A549 (cell line): ENCODE measurements at regions not wholly inside any gene's neighbourhood (a gene's known extent, or its start where the extent isn't known, plus 50 kb on each side); places are given as distances from the start of the nearest gene placed in this dataset.

Experiments used
- ATAC-seq, 2 experiments: fragments of 200-7000 bp in 1 of 2; fragments of >200 bp in 1 of 2; cut with Nextera tagmentation in 1 of 2; cut with Tn5 transposase in 1 of 2; 3 replicates each; pipeline versions ENCODE4 v1.8.0 to v1.9.1; 2018 to 2020; ENCODE audit warnings: mild to moderate bottlenecking in 1 of 2, moderate library complexity in 1 of 2
- CTCF ChIA-PET: fragments of 300-600 bp; sonication (Branson Sonifier 250); formaldehyde crosslinking; extraction: SDS; loops from one replicate; lab custom pipeline; 2021; ENCODE audit warnings: antibody characterized with exemption, inconsistent platforms; lab: Yijun Ruan, JAX
- POLR2A ChIA-PET: fragments of 350-600 bp; formaldehyde crosslinking; extraction: SDS; loops from one replicate; lab custom pipeline; 2021; ENCODE audit warnings: antibody characterized with exemption, inconsistent platforms; lab: Yijun Ruan, JAX
- DNase-seq, 2 experiments: peaks; one replicate each; pipeline versions ENCODE4 v3.0.0 to v3.0.0-alpha.2; 2011 to 2016; ENCODE audit warnings: low read depth in 1 of 2, low spot score in 1 of 2
- FAIRE-seq: peaks from 2 replicates; lab custom pipeline; 2011; peaks lifted over from hg19 to GRCh38; lab: Jason Lieb, UNC
- H3K27ac ChIP-seq, 2 experiments: fragments of >200 bp; sonication (Bioruptor Twin); formaldehyde crosslinking; 3 replicates each; pipeline ENCODE4 v1.5.1; 2016 to 2017
- H3K4me1 ChIP-seq: fragments of >200 bp; sonication (Bioruptor Twin); formaldehyde crosslinking; 3 replicates; pipeline ENCODE4 v1.6.1; 2016
- H3K4me2 ChIP-seq: fragments of >200 bp; sonication (Bioruptor Twin); formaldehyde crosslinking; 3 replicates; pipeline ENCODE4 v1.6.1; 2016
- H3K4me3 ChIP-seq: fragments of >200 bp; sonication (Bioruptor Twin); formaldehyde crosslinking; 3 replicates; pipeline ENCODE4 v1.5.1; 2016
- H3K9me3 ChIP-seq: fragments of >200 bp; sonication (Bioruptor Twin); formaldehyde crosslinking; 3 replicates; pipeline ENCODE4 v1.6.1; 2016
- CBX8 ChIP-seq: fragments of 200-600 bp; sonication (generic); IDR thresholded peaks from 2 replicates; pipeline ENCODE4 v1.6.1; 2016
- CEBPB ChIP-seq, 2 experiments: fragments of >200 bp in 1 of 2; sonication (Bioruptor Twin) in 1 of 2; formaldehyde crosslinking in 1 of 2; IDR thresholded peaks; 2 replicates each; pipeline ENCODE4 v1.6.1; 2012 to 2016
- CHD2 ChIP-seq: fragments of 150-350 bp; IDR thresholded peaks from 2 replicates; pipeline ENCODE4 v1.6.1; 2014; ENCODE audit warnings: low read length; ENCODE audit not compliant: partially characterized antibody
- CHD4 ChIP-seq: fragments of 200-600 bp; sonication (generic); IDR thresholded peaks from 2 replicates; pipeline ENCODE4 v1.6.1; 2016; ENCODE audit warnings: antibody characterized with exemption, mild to moderate bottlenecking, borderline replicate concordance
- HDAC2 ChIP-seq: fragments of 200-600 bp; sonication (generic); IDR thresholded peaks from 2 replicates; pipeline ENCODE4 v1.6.1; 2016
- HEYL ChIP-seq: fragments of 250-450 bp; sonication (Bioruptor Pico); IDR thresholded peaks from 2 replicates; pipeline ENCODE4 v1.8.0; 2021; ENCODE audit warnings: mild to moderate bottlenecking, moderate library complexity
- JUNB ChIP-seq: fragments of >200 bp; sonication (Bioruptor Twin); formaldehyde crosslinking; IDR thresholded peaks from 2 replicates; pipeline ENCODE4 v1.6.1; 2016
- MAFK ChIP-seq: fragments of 450-650 bp; IDR thresholded peaks from 2 replicates; pipeline ENCODE4 v1.6.1; 2014; ENCODE audit not compliant: partially characterized antibody
- NFE2L2 ChIP-seq: fragments of 150-350 bp; conservative IDR thresholded peaks from 2 replicates; pipeline ENCODE4 v1.6.1; 2014; ENCODE audit warnings: low read length
- POLR2A ChIP-seq: IDR thresholded peaks from 2 replicates; pipeline ENCODE4 v1.6.1; 2012; ENCODE audit warnings: mild to moderate bottlenecking, low read length
- POLR2AphosphoS2 ChIP-seq: conservative IDR thresholded peaks from 2 replicates; pipeline ENCODE4 v1.6.1; 2012; ENCODE audit warnings: low read length, improper control_type of control experiment, inconsistent platforms
- RAD21 ChIP-seq, 2 experiments: fragments of >200 bp in 1 of 2; sonication (Bioruptor Twin) in 1 of 2; formaldehyde crosslinking in 1 of 2; IDR thresholded peaks in 1 of 2; conservative IDR thresholded peaks in 1 of 2; 2 replicates in 1 of 2; 3 replicates in 1 of 2; pipeline ENCODE4 v1.6.1; 2012 to 2018; ENCODE audit warnings: inconsistent platforms in 1 of 2
- SMC3 ChIP-seq: fragments of >200 bp; sonication (Bioruptor Twin); formaldehyde crosslinking; IDR thresholded peaks from 3 replicates; pipeline ENCODE4 v1.6.1; 2018; ENCODE audit warnings: inconsistent platforms
- ZSCAN20 ChIP-seq: fragments of 250-450 bp; sonication (Bioruptor Pico); IDR thresholded peaks from 2 replicates; pipeline ENCODE4 v1.8.0; 2022; ENCODE audit warnings: mild to moderate bottlenecking, moderate library complexity
- WGBS: methylation state at CpG from one replicate; pipeline ENCODE4 v1.1.6; 2017; ENCODE audit errors: missing lambda C conversion rate; 5-methylcytosine and 5-hydroxymethylcytosine counted together
- TF ChIP-seq, protein P1 (sequence below): fragments of 450-650 bp; IDR thresholded peaks from 2 replicates; pipeline ENCODE4 v1.6.1; 2014; ENCODE audit warnings: antibody characterized with exemption
- TF ChIP-seq, protein P2 (sequence below): fragments of >200 bp; sonication (Bioruptor Twin); formaldehyde crosslinking; IDR thresholded peaks from 3 replicates; pipeline ENCODE4 v1.5.1; 2016
- TF ChIP-seq, protein P3 (sequence below): IDR thresholded peaks from 2 replicates; pipeline ENCODE4 v1.6.1; 2012; ENCODE audit warnings: low read depth, borderline replicate concordance
- TF ChIP-seq, protein P4 (sequence below): IDR thresholded peaks from 2 replicates; pipeline ENCODE4 v1.6.1; 2012
- TF ChIP-seq, protein P5 (sequence below): fragments of 250-450 bp; sonication (Bioruptor Pico); IDR thresholded peaks from 2 replicates; pipeline ENCODE4 v1.5.0; 2021; ENCODE audit warnings: mild to moderate bottlenecking, moderate library complexity, borderline replicate concordance

DNA sequence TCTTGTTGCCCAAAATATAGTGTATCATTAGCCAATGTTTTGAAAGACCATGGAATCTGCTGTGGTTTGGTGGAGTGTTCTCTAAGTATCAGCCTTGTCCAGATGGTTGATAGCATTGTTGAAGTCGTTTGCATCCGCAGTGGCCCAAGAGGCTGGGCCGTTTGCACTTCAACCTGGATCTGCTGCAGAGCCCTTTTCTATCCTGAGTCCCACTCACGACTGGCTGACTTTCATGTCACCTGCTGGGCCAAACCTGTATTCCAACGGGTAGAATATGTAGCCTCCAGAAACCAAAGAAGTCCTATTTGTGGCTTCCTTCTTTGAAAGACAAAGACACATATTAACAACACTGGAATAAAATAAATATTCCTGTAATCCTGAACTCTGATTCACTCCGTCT lies 1154.1 kb downstream of the RPIA start (continued):
- no peak for TF ChIP-seq SMC3

DNA sequence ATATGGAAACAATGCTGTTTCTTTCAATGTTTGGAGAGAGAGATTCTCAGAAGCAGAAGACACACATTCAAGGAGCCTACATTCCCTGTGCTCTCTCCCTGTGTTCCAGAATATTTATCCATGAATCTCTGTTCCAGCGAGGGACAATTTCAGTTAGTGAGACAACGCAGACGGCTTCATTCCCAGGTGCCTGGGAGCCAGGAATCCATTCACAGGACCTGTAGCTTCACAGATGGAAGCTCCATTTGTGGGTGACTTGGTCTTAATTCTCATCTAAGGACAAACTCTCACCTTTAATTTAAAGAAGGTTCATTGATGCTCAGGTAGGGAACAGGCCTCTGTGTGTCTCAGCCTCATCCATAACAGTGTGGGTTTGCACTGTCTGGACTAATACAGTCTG lies 1156.6 kb downstream of the RPIA start:
- no peak for FAIRE-seq
- no peaks in the 10 kb centered on the region for H3K9me3 ChIP-seq
- no peak for TF ChIP-seq POLR2AphosphoS2
- TF ChIP-seq HEYL (CRISPR knock-in tag) = no peak
- no peak for TF ChIP-seq CBX8
- TF ChIP-seq RAD21 (conservative IDR thresholded peaks at IDR 0.05 in 1 of 2, IDR thresholded peaks at IDR 0.05 in 1 of 2) = no peak
- TF ChIP-seq, protein P1, sequence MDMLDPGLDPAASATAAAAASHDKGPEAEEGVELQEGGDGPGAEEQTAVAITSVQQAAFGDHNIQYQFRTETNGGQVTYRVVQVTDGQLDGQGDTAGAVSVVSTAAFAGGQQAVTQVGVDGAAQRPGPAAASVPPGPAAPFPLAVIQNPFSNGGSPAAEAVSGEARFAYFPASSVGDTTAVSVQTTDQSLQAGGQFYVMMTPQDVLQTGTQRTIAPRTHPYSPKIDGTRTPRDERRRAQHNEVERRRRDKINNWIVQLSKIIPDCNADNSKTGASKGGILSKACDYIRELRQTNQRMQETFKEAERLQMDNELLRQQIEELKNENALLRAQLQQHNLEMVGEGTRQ = no peak
- TF ChIP-seq CEBPB (IDR thresholded peaks at IDR 0.05) = no peak
- no peak for TF ChIP-seq ZSCAN20 (CRISPR knock-in tag)
- TF ChIP-seq JUNB = no peak
- no peak for TF ChIP-seq POLR2A
- TF ChIP-seq NFE2L2 = no peak
- TF ChIP-seq, protein P2, sequence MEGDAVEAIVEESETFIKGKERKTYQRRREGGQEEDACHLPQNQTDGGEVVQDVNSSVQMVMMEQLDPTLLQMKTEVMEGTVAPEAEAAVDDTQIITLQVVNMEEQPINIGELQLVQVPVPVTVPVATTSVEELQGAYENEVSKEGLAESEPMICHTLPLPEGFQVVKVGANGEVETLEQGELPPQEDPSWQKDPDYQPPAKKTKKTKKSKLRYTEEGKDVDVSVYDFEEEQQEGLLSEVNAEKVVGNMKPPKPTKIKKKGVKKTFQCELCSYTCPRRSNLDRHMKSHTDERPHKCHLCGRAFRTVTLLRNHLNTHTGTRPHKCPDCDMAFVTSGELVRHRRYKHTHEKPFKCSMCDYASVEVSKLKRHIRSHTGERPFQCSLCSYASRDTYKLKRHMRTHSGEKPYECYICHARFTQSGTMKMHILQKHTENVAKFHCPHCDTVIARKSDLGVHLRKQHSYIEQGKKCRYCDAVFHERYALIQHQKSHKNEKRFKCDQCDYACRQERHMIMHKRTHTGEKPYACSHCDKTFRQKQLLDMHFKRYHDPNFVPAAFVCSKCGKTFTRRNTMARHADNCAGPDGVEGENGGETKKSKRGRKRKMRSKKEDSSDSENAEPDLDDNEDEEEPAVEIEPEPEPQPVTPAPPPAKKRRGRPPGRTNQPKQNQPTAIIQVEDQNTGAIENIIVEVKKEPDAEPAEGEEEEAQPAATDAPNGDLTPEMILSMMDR = no peak
- TF ChIP-seq, all 56 proteins: peak for 0
- Histone ChIP-seq H3K4me3 (no peak overlapping the region), H3K4me2 (no peak overlapping the region), H3K27ac (no peak overlapping the region), H3K4me1 (no peaks in the 10 kb centered on the region)
- ChIA-PET CTCF (no interaction called here), POLR2A (no interaction called here)
- no peak for ATAC-seq
- DNase-seq = no peak
- 20% methylated on average over 3 of the region's 3 CpGs for WGBS

DNA sequence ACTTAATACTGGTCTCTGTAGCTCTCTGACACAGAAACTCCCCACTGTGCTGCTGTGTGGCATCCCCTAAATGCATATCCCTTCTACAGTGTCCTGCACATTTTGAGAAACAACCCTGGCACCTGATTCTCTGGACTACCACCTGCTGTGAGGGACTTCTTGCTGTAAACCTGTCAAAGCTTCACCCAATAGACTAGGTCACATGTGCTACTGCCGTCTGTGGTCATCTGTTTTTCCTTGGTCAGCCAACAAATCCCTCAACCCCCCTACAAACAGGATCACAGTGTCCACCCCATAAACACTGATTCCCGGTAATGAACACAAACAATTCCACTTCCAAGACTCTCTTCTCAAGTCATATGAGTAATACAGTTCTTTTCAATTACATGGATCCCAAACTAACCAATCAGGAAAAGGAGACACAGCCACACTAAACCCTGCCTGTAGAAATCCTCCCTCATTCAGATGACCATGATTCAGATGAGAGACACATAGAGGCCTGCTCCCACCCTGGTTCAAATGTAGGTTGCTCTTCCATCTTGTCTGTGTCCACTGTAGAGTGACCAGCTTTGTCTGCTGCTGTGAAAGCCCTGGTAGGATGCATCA lies 1157.4 kb downstream of the RPIA start:
- Histone ChIP-seq H3K9me3 (no peaks in the 10 kb centered on the region), H3K27ac (no peak overlapping the region), H3K4me2 (no peak overlapping the region), H3K4me1 (no peaks in the 10 kb centered on the region), H3K4me3 (no peak overlapping the region)
- ChIA-PET POLR2A (no interaction called here), CTCF (no interaction called here)
- DNase-seq (no peak), FAIRE-seq (no peak), ATAC-seq (no peak)
- WGBS = 2% methylated on average over 2 of the region's 2 CpGs
- TF ChIP-seq, protein P3, sequence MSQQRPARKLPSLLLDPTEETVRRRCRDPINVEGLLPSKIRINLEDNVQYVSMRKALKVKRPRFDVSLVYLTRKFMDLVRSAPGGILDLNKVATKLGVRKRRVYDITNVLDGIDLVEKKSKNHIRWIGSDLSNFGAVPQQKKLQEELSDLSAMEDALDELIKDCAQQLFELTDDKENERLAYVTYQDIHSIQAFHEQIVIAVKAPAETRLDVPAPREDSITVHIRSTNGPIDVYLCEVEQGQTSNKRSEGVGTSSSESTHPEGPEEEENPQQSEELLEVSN = no peak
- TF ChIP-seq CHD2 (no peak), HEYL (CRISPR knock-in tag) (no peak), CHD4 (no peak), HDAC2 (no peak)
- TF ChIP-seq, protein P4, sequence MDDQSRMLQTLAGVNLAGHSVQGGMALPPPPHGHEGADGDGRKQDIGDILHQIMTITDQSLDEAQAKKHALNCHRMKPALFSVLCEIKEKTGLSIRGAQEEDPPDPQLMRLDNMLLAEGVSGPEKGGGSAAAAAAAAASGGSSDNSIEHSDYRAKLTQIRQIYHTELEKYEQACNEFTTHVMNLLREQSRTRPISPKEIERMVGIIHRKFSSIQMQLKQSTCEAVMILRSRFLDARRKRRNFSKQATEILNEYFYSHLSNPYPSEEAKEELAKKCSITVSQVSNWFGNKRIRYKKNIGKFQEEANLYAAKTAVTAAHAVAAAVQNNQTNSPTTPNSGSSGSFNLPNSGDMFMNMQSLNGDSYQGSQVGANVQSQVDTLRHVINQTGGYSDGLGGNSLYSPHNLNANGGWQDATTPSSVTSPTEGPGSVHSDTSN = no peak

DNA sequence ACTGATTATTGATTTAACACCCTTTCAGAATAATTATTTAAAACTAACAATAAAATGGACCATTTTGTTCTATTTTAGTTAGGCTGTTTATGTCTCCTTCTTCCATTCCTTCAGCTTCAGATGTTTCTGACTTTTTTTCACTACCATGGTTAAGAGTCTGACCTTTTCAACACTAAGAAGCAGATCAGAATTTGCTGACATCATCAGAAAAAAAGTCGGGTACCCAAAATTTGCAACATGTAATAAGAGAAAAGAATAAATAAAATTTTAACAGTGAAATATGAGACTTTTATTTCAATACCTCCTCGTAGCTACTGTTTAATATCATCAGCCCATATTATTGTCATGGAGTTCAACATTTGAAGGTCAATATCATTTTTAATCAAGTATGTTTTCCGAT lies 1158.3 kb downstream of the RPIA start:
- FAIRE-seq (no peak), DNase-seq (no peak), ATAC-seq (no peak)
- no peak overlapping the region for H3K27ac ChIP-seq
- no peak overlapping the region for H3K4me3 ChIP-seq
- H3K9me3 ChIP-seq = no peaks in the 10 kb centered on the region
- CTCF ChIA-PET = no interaction called here
- no peaks in the 10 kb centered on the region for H3K4me1 ChIP-seq
- 12% methylated on average over 3 of the region's 3 CpGs for WGBS
- TF ChIP-seq, protein P4 = no peak
- peak; percentile 99 for TF ChIP-seq MAFK
- no peak for TF ChIP-seq HDAC2
- TF ChIP-seq, protein P5, sequence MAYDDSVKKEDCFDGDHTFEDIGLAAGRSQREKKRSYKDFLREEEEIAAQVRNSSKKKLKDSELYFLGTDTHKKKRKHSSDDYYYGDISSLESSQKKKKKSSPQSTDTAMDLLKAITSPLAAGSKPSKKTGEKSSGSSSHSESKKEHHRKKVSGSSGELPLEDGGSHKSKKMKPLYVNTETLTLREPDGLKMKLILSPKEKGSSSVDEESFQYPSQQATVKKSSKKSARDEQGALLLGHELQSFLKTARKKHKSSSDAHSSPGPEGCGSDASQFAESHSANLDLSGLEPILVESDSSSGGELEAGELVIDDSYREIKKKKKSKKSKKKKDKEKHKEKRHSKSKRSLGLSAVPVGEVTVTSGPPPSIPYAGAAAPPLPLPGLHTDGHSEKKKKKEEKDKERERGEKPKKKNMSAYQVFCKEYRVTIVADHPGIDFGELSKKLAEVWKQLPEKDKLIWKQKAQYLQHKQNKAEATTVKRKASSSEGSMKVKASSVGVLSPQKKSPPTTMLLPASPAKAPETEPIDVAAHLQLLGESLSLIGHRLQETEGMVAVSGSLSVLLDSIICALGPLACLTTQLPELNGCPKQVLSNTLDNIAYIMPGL (CRISPR knock-in tag) = no peak
- TF ChIP-seq, all 56 proteins: peak for 1
- no peak overlapping the region for H3K4me2 ChIP-seq
- POLR2A ChIA-PET = no interaction called here
